SK-N-SH treated with all-trans-retinoic acid at 6 μM for 48 hours (cell line): ENCODE measurements at regions not wholly inside any gene's neighbourhood (a gene's known extent, or its start where the extent isn't known, plus 50 kb on each side); places are given as distances from the start of the nearest gene placed in this dataset.

Source experiments
- ARNTL ChIP-seq: fragments of 450-650 bp; formaldehyde crosslinking; IDR thresholded peaks from 2 replicates; pipeline ENCODE4 v1.5.0; 2020; ENCODE audit warnings: low read depth, mild to moderate bottlenecking, moderate library complexity, borderline replicate concordance
- CREB5 ChIP-seq: fragments of 250-450 bp; sonication (Bioruptor Pico); IDR thresholded peaks from 2 replicates; pipeline ENCODE4 v1.5.1; 2020; ENCODE audit warnings: low read depth, mild to moderate bottlenecking, moderate library complexity
- ESRRG ChIP-seq: fragments of 250-450 bp; sonication (Bioruptor Pico); IDR thresholded peaks from 2 replicates; pipeline ENCODE4 v1.6.1; 2021; ENCODE audit warnings: mild to moderate bottlenecking
- OSR1 ChIP-seq: fragments of 250-450 bp; sonication (Bioruptor Pico); IDR thresholded peaks from 2 replicates; pipeline ENCODE4 v1.8.0; 2022; ENCODE audit warnings: moderate library complexity, mild to moderate bottlenecking, inconsistent platforms
- PPARA ChIP-seq: fragments of 250-450 bp; sonication (Bioruptor Pico); IDR thresholded peaks from 2 replicates; pipeline ENCODE4 v1.5.0; 2020; ENCODE audit warnings: mild to moderate bottlenecking, borderline replicate concordance
- TCF4 ChIP-seq: fragments of 250-450 bp; sonication (Bioruptor Pico); IDR thresholded peaks from 2 replicates; pipeline ENCODE4 v1.8.0; 2021; ENCODE audit warnings: mild to moderate bottlenecking, moderate library complexity, borderline replicate concordance
- TSHZ2 ChIP-seq: fragments of 250-450 bp; sonication (Bioruptor Pico); IDR thresholded peaks from 2 replicates; pipeline ENCODE4 v1.5.0; 2020; ENCODE audit warnings: mild to moderate bottlenecking, moderate library complexity
- ZFP3 ChIP-seq: fragments of 250-450 bp; sonication (Bioruptor Pico); IDR thresholded peaks from 2 replicates; pipeline ENCODE4 v1.5.0; 2020; ENCODE audit warnings: mild to moderate bottlenecking, moderate library complexity
- ZFP30 ChIP-seq: fragments of 450-650 bp; formaldehyde crosslinking; IDR thresholded peaks from 2 replicates; pipeline ENCODE4 v1.5.0; 2022; ENCODE audit warnings: mild to moderate bottlenecking, moderate library complexity
- ZNF565 ChIP-seq: fragments of 450-650 bp; formaldehyde crosslinking; conservative IDR thresholded peaks from 2 replicates; pipeline ENCODE4 v1.5.0; 2020; ENCODE audit warnings: low read depth, mild to moderate bottlenecking, moderate library complexity

- TF ChIP-seq TCF4 (CRISPR knock-in tag) (no peak), TSHZ2 (CRISPR knock-in tag) (no peak), PPARA (CRISPR knock-in tag) (no peak), ZFP30 (CRISPR knock-in tag) (no peak), CREB5 (CRISPR knock-in tag) (no peak), ESRRG (CRISPR knock-in tag) (no peak), ZNF565 (CRISPR knock-in tag) (no peak), OSR1 (CRISPR knock-in tag) (no peak), ARNTL (no peak), ZFP3 (CRISPR knock-in tag) (no peak)
Observed at GRCh38 chr5:125306741-125307140, 560.3 kb upstream of the ZNF608 start.
